ENCODE measurements at regions not wholly inside any gene's neighbourhood (a gene's known extent, or its start where the extent isn't known, plus 50 kb on each side); places are given as distances from the start of the nearest gene placed in this dataset.

- no peak for TF ChIP-seq NFYB (IDR thresholded peaks at IDR 0.05; ENCODE audit: insufficient read depth, low read depth, low read length)
- no peak for TF ChIP-seq BCL11A (IDR thresholded peaks at IDR 0.05; ENCODE audit: low read depth, low read length)
- TF ChIP-seq ZBED1 (IDR thresholded peaks at IDR 0.05; ENCODE audit: borderline replicate concordance): no peak
Observed at GRCh38 chr1:198986036-198986435, 347.2 kb downstream of the PTPRC start (continued).

GRCh38 chr1:198986442-198986841 is 347.6 kb downstream of the PTPRC start:
- no peak for ATAC-seq
- TF ChIP-seq E2F8 (IDR thresholded peaks at IDR 0.05; ENCODE audit: low read depth, partially characterized antibody): no peak
- no peak for TF ChIP-seq KAT2A (conservative IDR thresholded peaks at IDR 0.05; ENCODE audit: control insufficient read depth, low read depth, low read length)
- TF ChIP-seq HDAC6 (IDR thresholded peaks at IDR 0.05; ENCODE audit: unreplicated experiment): no peak
- no peak for TF ChIP-seq POU2F2 (IDR thresholded peaks at IDR 0.05; ENCODE audit: borderline replicate concordance, low read depth, low read length)
- no peak for TF ChIP-seq ZNF622 (IDR thresholded peaks at IDR 0.05)
- no peak for TF ChIP-seq CREM (IDR thresholded peaks at IDR 0.05; ENCODE audit: low read depth)
- TF ChIP-seq RCOR1 (conservative IDR thresholded peaks at IDR 0.05; ENCODE audit: low read depth, low read length): no peak
- TF ChIP-seq SMAD5 (IDR thresholded peaks at IDR 0.05; ENCODE audit: low read depth): no peak
- no peak for TF ChIP-seq MYB (IDR thresholded peaks at IDR 0.05; ENCODE audit: borderline replicate concordance, low read depth, low read length)
- no peak for TF ChIP-seq REST (IDR thresholded peaks at IDR 0.05; ENCODE audit: low read depth, low read length)
- no peaks in the 10 kb centered on the region for H3K4me1 ChIP-seq (ENCODE audit: control insufficient read depth, insufficient read depth, low read length)
- SMC1A ChIA-PET (ENCODE audit: uncharacterized antibody, unreplicated experiment): interaction anchor here (1.0 kb wide), 1 partner anchor 23 kb away, joined by 3 read pairs; no protein-coding TSS in a partner anchor
- no TSS peak for BruUV-seq (replicated peaks)
- intact Hi-C loops (cut with micrococcal nuclease; ENCODE audit: unreplicated experiment) (no loop called here), in situ Hi-C loops (cut with MboI) (no loop called here)
- H3K9ac ChIP-seq (ENCODE audit: control insufficient read depth, insufficient read depth, low read length): no peak overlapping the region
- POLR2A ChIA-PET: no interaction called here
- H2AFZ ChIP-seq (ENCODE audit: control insufficient read depth, low read depth, low read length): no peak overlapping the region
- peaks cover 1% of the 10 kb centered on the region; the same call in 1 of the 3 replicates for H3K9me3 ChIP-seq (replicated peaks; ENCODE audit: control insufficient read depth, insufficient read depth, low read length)
- CTCF ChIA-PET: no interaction called here
- H3K4me2 ChIP-seq (ENCODE audit: control insufficient read depth, insufficient read depth): no peak overlapping the region
- WGBS (ENCODE audit: insufficient coverage, insufficient replicate concordance, low lambda C conversion rate, missing lambda C conversion rate): 0% methylated on average over 1 of the region's 1 CpG
- no peaks in the 10 kb centered on the region for H4K20me1 ChIP-seq (ENCODE audit: control insufficient read depth, insufficient read depth)
- H3K27ac ChIP-seq (ENCODE audit: control insufficient read depth, insufficient read depth): no peak overlapping the region
- no peak for DNase-seq (ENCODE audit: low read depth, low spot score)
- no peaks in the 10 kb centered on the region for H3K36me3 ChIP-seq (ENCODE audit: control insufficient read depth in 2 of 2, insufficient read depth in 2 of 2, low read length in 1 of 2)
- H3K79me2 ChIP-seq (ENCODE audit: control insufficient read depth, insufficient read depth, low read length): no peaks in the 10 kb centered on the region
- no peak for FAIRE-seq
- H3K4me3 ChIP-seq: no peak overlapping the region
- H3K27me3 ChIP-seq (replicated peaks in 1 of 2; ENCODE audit: control insufficient read depth in 2 of 2, insufficient read depth in 2 of 2, low read length in 1 of 2): no peaks in the 10 kb centered on the region
- RAD21 ChIA-PET (ENCODE audit: unreplicated experiment): no interaction called here
